SW480 (cell line): ENCODE measurements at regions not wholly inside any gene's neighbourhood (a gene's known extent, or its start where the extent isn't known, plus 50 kb on each side); places are given as distances from the start of the nearest gene placed in this dataset.
"Not testable (repeated sequence)": the region's sequence is repeated elsewhere in the genome, so short reads cannot be mapped to it uniquely, and the experiment has no call there.

Experiments used
- DNase-seq: peaks from one replicate; pipeline ENCODE4 v3.0.0-alpha.2; 2016; ENCODE audit warnings: low spot score

GRCh38 chr4:183044924-183045640, 54.0 kb upstream of the WWC2 start:
- not testable (repeated sequence) for DNase-seq

- DNase-seq = no peak
Observed at GRCh38 chr4:183038436-183038835, 60.6 kb upstream of the WWC2 start.

- no peak for DNase-seq
Observed at GRCh38 chr4:183035726-183036415, 63.2 kb upstream of the WWC2 start.

DNA sequence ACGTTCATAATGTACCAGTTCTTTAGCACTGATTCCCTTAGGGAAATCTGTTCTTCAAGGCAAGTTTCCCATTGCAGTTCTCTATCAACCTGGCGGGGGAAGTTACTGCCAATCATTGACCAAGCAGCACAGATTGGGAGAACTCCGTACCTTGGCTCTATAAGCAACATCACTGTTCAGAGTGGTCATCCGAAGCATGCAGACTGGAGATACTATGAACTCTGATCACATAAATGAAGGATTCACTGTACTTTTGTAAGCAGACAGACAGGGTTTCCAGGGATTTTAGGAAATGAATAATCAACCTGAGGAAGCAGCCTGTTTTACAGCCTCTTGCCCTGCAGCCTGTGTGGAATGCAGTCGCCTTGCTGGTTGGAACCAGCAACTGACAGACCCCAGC, 63.8 kb upstream of the WWC2 start:
- DNase-seq = no peak

- no peak for DNase-seq
Observed at GRCh38 chr4:183030823-183031222, 68.2 kb upstream of the WWC2 start.

GRCh38 chr4:183030309-183030708, 68.7 kb upstream of the WWC2 start:
- DNase-seq = no peak

DNA sequence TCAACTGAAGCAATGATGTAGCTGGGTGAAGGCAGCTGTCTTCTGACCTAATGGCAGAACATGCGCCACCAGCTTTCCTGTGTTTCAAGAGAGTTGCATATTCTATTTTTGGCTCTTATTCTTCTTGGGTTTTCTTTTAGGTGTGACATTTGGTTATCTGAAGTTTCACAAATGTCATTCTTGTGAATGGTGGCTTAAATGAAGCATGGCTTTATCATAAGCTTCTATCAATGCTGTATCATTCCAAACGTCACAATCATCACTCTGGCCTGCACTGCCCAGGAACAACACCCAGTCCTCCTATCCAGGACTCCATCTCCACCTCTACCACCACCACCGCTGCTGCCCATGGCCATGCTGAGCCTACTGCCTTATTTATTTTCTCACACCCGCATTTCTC, 69.7 kb upstream of the WWC2 start:
- no peak for DNase-seq

DNA sequence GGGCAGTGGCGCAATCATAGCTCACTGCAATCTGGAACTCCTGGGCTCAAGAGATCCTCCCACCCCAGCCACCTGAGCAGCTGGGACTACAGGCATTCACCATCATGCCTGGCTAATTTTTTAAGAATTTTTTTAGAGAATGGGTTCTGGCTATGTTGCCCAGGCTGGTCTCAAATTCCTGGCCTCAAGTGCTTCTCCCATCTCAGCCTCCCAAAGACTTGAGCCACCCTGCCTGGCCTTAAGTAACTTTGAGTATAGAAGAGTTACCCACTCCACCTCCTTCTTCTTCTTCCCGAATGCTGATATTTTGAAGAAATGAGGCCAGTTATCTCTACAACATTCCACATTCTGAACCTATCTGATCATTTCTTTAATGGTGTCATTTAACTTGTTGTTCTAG, 72.4 kb upstream of the WWC2 start:
- no peak for DNase-seq

DNA sequence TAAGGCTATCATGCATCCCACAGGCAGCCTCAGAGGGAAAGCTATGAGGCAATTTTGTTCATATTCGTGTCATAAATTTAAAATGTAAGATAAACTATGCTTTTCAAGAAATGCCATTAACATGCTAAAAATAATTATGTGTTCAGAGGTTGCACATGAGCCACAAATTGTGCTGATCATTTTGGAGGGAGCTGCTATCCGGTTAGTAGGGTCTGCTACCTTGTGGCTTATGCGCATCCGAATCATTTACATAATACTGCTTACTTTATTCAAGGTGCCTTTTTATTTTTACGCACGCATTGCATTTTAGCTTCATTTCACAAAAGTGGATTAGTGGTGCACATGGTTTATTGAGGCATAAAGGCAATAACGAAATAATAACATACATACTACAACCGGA, 76.4 kb upstream of the WWC2 start:
- no peak for DNase-seq

DNA sequence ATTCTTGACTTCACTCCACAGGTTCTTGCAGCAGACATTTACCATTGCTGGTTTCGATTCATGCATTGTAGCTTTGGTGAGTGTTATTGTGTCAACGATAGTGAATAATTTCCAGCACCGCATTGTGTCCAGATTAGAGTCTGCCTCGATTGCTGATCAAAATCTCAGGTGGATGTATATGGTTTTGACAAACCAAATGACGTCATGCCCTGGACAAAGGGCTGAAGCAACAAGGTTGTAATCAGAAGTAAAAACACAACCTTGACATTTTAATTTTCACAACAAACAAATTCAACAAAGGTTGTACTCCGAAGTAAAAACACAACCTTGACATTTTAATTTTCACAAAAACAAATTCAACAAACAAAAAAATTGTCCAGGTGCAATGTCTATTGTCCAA, 81.1 kb upstream of the WWC2 start:
- no peak for DNase-seq

- no peak for DNase-seq
Observed at GRCh38 chr4:183014361-183015084, 84.5 kb upstream of the WWC2 start.

GRCh38 chr4:183013730-183014002, 85.4 kb upstream of the WWC2 start:
- DNase-seq = no peak

- DNase-seq = no peak
Observed at GRCh38 chr4:183012879-183013729, 86.0 kb upstream of the WWC2 start.

- DNase-seq = peak; percentile 42
Observed at GRCh38 chr4:183011213-183011907, 87.7 kb upstream of the WWC2 start.

DNA sequence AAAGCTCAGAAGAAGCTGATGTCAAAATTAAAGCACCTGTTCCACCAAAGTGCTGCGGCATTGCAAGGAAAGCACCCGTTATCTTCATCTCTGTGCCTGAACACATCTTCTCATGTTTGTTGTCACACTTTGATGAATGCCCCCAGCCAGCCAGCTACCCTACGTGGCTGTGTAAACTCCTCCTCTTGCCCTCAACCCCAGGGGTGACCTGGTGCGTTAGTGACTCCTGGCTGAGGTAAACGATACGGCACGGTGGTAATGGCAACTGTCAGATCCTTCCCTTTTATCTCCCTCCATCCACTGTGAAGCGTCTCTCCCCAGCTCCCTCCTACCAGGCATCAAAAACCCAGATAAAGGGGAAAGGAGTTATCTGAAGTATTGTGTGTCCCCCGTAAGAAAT, 90.6 kb upstream of the WWC2 start:
- no peak for DNase-seq

GRCh38 chr4:183004370-183004769, 87.2 kb upstream of the DCTD start:
- not testable (repeated sequence) for DNase-seq

- DNase-seq = no peak
Observed at GRCh38 chr4:182994171-182994570, 77.0 kb upstream of the DCTD start.

DNA sequence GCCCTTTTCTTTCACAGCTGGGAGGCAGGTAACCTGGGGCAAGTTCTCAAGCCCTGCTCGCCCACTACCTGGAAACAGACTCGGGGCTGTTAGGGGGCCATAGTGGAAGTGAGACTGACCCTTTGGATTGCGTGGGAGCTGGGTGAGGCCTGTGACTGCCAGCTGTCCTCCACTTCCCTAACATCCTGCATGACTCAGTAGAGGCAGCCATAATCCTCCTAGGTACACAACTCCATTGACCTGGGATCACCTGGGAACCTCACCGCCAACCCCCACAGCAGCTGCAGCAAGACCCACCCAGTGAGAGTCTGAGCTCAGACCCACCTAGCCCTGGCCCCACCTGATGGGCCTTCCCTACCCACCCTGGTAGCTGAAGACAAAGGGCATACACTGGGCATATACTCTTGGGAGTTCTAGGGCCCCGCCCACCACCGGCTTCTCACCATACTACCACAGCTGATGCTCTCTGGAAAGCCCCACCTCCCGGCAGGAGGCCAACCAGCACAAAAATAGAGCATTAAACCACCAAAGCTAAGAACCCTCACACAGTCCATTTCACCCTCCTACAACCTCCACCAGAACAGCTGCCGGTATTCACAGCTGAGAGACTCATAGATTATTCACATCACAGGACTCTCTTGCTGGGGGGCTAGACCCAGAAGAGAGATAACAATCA, 61.1 kb upstream of the DCTD start:
- DNase-seq = peak; percentile 3

DNA sequence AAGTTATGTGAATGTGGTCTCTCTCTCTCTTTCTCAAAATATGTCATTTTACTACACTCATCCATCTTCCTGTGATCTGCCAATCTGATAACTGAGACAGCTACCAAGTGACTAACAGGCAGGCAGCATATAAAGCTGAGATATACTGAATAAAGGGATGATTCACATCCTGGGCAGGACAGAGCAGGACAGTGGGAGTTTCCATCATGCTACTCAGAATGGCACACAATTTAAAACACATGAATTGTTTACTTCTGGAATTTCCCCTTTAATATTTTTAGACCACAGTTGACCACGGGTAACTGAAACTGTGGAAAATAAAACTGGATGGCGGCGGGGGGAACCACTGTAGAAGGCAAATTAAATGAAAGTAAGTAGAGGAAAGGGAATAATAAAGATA, 58.6 kb upstream of the DCTD start:
- DNase-seq = peak; percentile 73

DNA sequence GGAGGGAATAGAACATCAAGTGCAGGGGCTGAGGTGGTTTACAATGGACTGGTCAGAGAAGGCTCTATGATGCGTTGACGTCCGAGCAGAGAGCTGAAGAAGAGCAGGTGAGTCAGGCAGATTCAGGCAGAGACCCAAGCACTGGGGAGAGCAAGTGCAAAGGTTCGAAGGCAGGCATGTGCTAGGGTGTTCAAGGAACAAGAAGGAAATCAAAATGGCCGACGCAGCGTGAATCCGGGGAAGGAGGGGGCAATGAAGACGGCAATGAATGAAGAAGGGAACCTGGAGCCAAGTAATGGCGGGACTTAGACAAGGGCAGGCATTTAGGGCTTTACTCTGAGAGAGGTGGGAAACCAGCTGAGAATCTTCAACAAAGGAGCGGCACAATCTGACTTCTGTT, 56.8 kb upstream of the DCTD start:
- no peak for DNase-seq

DNA sequence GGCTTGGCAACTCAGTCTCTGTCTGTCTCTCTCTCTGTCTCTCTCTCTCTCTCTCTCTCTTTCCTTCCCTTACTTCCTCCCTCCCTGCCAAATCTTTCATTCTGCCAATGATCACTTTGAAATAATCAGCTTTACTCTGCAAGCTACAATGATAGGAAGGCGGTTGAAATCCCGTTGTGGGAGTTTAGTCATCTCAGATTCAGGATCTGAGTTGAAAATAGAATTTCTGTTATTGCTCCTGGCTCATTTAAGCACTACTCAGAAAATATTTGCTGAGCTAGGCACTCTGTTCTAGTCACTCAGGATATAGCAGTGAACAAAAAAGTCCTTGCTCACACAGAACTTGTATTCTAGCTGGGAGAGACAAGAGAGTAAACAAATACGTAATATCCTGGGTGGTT, 56.3 kb upstream of the DCTD start:
- DNase-seq = no peak
